NCI-H82 treated with DMSO at 0.1 percent for 48 hours (cell line): ENCODE measurements at regions not wholly inside any gene's neighbourhood (a gene's known extent, or its start where the extent isn't known, plus 50 kb on each side); places are given as distances from the start of the nearest gene placed in this dataset.
"Not testable (repeated sequence)": the region's sequence is repeated elsewhere in the genome, so short reads cannot be mapped to it uniquely, and the experiment has no call there.

ENCODE experiments used
- DNase-seq: peaks from one replicate; lab custom pipeline; 2025; ENCODE audit not compliant: unreplicated experiment; lab: John Stamatoyannopoulos, UW

- DNase-seq, result no peak
These were observed 184.4 kb upstream of the TMEM45B start for GRCh38 chr11:129631201-129631600.

GRCh38 chr11:129636926-129637325 lies 178.7 kb upstream of the TMEM45B start:
- no peak for DNase-seq

DNA sequence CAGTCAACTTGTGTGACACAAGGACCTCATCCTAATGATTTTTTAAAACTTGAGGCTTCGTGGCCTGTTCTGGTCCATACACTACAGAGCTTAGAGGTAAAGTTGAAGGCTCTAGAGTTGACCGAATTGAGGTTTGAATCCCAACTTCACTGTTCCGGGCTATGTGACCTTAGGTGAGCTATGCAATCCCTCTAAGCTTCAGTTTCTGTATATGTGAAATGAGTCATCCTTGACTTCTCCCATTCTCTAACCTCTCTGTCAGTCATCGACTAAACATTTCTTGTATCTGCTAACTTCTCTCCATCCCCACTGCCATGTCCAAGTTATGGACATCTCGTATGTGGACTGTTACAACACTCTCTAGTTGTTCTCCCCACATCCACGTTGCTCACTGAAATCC lies 178.2 kb upstream of the TMEM45B start:
- no peak for DNase-seq

DNA sequence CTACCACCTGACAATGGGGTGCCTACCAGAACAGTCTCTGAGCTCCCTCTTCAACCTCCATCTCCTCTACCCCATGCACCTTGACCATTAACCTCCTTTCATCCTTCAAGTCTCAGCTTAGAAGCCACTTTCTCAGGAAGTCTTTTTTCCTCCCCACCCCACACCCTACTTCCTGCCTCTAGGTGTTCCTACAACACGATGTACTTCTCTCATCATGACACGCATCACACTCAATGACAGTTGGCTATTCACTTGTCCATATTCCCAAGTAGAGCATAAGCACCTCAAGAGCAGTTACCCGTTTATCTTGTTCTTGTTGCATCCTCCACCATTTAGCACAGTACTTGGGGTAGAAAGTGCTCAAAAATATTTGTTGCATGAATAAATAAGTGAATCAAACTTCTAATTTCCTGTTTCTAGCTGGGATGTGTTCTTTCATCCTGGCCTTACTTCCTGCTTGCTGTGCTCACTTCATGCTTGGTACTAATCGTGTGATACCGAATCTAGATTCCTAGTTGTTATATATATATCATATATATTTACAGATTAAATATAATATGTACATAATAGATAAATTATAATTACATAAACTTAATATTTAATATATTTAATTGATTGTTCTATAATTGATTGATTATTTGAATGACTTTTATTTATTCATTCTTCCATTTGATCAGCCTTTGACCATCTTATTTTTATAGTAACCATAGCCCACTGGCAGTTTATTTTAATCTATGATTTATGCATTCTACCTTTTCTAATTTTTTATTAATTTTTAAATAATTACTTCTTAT lies 177.5 kb upstream of the TMEM45B start:
- no peak for DNase-seq

DNA sequence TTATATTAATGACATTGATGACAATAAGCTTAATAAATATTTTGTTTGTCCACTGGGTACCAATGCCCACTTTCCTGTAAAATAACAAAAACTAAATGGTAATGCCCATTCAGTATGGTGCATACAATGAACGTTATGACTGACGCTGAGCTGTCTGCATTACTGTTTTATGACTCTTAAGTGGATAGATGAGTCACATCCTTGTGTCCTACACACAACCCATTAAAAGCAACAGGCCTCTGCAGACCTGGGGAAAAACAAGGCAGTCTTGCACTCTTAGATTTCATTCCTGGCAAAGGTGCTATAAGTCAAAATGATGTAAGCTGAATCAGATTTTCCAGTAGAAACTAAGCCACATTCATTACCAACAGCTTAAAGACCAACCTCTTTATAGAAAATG lies 176.3 kb upstream of the TMEM45B start:
- DNase-seq, result no peak

GRCh38 chr11:129640671-129641070 lies 175.0 kb upstream of the TMEM45B start:
- DNase-seq, result no peak

GRCh38 chr11:129643031-129643721 lies 172.5 kb upstream of the TMEM45B start:
- no peak for DNase-seq

GRCh38 chr11:129644326-129644725 lies 171.3 kb upstream of the TMEM45B start:
- no peak for DNase-seq

DNA sequence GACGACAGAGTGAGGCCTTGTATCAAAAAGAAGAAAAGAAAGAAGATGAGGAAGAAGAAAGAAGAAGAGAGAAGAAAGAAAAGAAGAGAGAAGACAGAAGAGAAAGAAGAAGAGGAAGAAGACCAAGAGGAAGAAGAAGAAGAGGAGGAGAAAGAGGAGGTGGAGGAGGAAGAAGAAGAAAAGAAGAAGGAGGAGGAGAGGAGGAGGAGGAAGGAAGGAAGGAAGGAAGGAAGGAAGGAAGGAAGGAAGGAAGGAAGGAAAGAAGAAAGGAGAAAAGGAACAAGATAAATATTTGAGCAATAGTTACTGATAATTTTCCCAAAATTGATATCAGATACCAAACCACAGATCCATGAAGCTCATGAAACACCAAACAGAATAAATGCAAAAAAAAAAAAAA lies 169.7 kb upstream of the TMEM45B start:
- DNase-seq, result no peak

DNA sequence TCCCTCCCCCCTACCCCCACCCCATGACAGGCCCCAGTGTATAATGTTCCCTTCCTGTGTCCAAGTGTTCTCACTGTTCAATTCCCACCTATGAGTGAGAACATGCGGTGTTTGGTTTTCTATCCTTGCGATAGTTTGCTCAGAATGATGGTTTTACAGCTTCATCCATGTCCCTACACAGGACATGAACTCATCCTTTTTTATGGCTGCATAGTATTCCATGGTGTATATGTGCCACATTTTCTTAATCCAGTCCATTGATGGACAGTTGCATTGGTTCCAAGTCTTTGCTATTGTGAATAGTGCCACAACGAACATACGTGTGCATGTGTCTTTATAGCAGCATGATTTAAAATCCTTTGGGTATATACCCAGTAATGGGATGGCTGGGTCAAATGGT lies 165.6 kb upstream of the TMEM45B start:
- DNase-seq, result not testable (repeated sequence)

GRCh38 chr11:129652835-129653234 lies 162.8 kb upstream of the TMEM45B start:
- no peak for DNase-seq

GRCh38 chr11:129655247-129655832 lies 160.3 kb upstream of the TMEM45B start:
- no peak for DNase-seq

- no peak for DNase-seq
These were observed 157.7 kb upstream of the TMEM45B start for GRCh38 chr11:129657866-129658525.

DNA sequence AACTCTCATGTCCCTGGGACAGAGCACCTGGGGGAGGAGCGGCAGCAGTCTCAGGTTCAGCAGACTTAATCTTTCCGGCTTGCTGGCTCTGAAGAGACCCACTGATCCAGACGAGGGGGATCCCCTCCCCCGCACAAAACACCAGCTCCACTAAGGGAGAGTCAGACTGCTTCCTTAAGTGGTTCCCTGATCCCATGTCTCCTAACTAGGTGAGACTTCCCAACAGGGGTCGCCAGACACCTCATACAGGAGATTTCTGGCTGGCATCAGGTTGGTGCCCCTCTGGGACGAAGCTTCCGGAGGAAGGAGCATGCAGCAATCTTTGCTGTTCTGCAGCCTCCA lies 157.2 kb upstream of the TMEM45B start:
- no peak for DNase-seq

DNA sequence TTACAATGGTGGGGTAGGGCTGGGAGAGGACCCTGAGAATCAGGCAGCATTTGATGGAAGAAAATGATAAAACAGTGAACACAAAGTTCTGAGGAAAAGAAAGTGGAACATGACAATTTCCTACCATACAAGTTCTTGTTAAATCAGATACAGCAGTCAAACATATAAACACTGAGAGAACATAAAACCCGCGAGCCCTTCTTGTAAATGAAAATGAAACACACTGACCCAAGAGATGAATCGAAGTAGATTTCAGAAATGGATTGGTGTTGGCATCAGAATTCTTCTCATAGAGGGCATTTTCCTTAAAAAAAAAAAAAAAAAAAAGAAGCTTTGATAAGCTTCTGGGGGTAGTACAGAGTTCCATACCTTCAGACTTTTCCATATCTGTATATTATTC lies 134.7 kb upstream of the TMEM45B start:
- DNase-seq, result no peak

DNA sequence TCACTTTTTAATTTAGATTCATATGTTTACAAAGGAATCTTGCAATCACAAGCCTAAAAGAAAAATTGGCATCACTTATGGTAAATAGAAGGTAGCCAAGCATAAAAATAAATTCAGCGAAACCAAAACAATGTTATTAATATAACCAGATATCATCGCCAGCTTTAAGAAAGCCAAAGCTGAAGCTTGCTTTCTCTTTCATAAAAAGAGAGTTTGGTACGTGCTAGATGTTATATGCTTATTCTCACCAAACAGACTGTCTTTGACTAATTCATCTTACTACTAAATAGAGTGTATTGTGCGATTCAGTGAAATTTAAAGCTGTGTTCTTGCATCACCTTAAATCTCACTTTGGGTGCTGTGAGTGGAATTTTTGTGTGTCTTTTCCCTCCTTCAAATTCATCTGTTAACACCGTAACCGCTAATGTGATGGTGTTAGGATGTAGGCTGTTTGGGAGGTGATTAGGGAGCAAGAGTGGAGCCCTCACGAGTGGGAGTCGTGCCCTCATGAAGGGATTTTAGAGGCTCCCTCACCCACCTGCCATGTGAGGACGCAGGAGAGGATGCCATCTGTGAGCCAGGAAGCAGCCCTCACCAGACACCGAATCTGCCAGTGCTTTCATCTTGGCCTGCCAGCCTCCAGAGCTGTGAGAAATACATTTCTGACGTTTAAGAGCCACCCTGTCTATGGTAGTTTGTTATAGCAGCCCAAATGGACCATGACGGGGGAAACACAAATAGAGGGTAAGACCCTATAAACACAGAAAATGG lies 134.1 kb upstream of the TMEM45B start:
- DNase-seq, result no peak

- DNase-seq, result no peak
These were observed 129.4 kb upstream of the TMEM45B start for GRCh38 chr11:129686269-129686668.

DNA sequence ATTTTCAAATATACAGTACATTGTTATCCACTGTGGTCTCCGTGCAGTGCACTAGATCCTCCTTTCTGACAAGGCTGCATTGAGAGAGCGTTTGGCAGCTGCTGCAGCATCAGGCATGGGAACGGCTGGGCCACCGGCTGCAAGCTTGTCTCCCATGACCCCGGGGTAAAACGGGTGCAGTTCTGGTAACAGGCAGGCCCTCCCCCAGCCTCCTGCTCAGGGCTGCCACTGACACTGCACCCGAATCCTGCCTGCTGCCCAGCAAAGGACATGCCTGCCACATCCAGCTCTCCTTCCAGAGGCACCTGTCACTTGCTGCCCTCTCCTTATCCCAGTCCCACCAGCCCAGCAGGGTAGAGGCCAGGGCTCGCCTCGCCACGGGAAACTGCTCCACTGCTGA lies 124.5 kb upstream of the TMEM45B start:
- no peak for DNase-seq

- DNase-seq, result no peak
These were observed 121.1 kb upstream of the TMEM45B start for GRCh38 chr11:129694538-129694937.

DNA sequence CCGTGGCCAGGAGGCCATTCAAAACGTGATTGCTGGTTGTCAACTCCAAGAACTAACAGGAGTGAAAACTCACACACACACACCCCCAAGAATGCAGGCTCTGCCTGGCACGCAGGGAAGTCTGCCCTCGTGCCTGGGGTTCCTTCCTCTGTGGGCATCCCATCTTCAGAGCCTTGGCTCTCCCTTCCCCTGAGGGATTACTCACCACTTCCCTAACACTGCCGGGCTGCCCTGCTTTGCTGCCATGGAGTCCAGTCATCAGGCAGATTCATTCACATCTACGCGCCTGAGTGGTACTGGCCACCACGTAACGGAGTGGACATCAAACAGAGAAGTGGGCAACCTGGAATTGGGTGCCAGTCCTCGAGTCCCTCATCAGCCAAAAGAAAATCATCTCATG lies 120.7 kb upstream of the TMEM45B start:
- no peak for DNase-seq
